ENCODE measurements at regions not wholly inside any gene's neighbourhood (a gene's known extent, or its start where the extent isn't known, plus 50 kb on each side); places are given as distances from the start of the nearest gene placed in this dataset.

GRCh38 chr16:50957056-50957455 is 194.0 kb downstream of the SALL1 start:
- DNase-seq (ENCODE audit: low spot score in 2 of 2), result no peak
- 92 to 93% methylated on average over 4 of the region's 4 CpGs for WGBS, 2 donors
- TF ChIP-seq EP300 (IDR thresholded peaks at IDR 0.05) (no peak), POLR2A (IDR thresholded peaks at IDR 0.05) (no peak), CTCF (IDR thresholded peaks at IDR 0.05) (no peak)
- Histone ChIP-seq H3K27me3 (no peaks in the 10 kb centered on the region), H3K9me3 (no peaks in the 10 kb centered on the region), H3K27ac (no peak overlapping the region), H3K36me3 (no peaks in the 10 kb centered on the region), H3K4me1 (no peaks in the 10 kb centered on the region), H3K4me3 (no peak overlapping the region)

DNA sequence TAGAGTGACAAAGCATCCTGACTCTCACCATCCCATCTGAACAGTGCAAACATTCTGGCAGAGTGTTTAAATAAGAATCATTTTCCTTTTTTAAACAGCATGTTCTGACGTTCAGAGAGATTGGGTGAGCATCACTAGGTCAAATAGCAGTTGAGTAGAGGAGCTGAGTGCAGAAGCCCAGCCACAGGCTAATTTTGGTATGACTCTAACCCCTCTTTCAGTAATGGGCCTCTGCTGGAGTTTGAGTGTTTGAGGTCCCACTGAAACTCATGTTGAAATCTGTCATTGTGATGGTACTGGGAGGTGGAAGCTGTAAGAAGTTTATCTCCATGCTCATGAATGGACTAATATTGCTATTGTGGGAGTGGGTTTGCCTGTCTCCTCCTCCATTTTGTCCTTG is 194.4 kb downstream of the SALL1 start:
- Histone ChIP-seq H3K27ac (no peak overlapping the region), H3K9me3 (no peaks in the 10 kb centered on the region), H3K36me3 (no peaks in the 10 kb centered on the region), H3K4me3 (no peak overlapping the region), H3K4me1 (no peaks in the 10 kb centered on the region), H3K27me3 (no peaks in the 10 kb centered on the region)
- no peak for DNase-seq (ENCODE audit: low spot score in 2 of 2)
- TF ChIP-seq CTCF (IDR thresholded peaks at IDR 0.05) (no peak), EP300 (IDR thresholded peaks at IDR 0.05) (no peak), POLR2A (IDR thresholded peaks at IDR 0.05) (no peak)
- WGBS, 2 donors, result 20 to 29% methylated on average over 1 of the region's 1 CpG

GRCh38 chr16:50955311-50955710 is 195.8 kb downstream of the SALL1 start:
- H3K27ac ChIP-seq, result no peak overlapping the region
- H3K4me3 ChIP-seq, result no peak overlapping the region
- WGBS, 2 donors, result 55 to 72% methylated on average over 2 of the region's 2 CpGs
- no peaks in the 10 kb centered on the region for H3K36me3 ChIP-seq
- DNase-seq (ENCODE audit: low spot score in 2 of 2), result no peak
- no peaks in the 10 kb centered on the region for H3K4me1 ChIP-seq
- no peaks in the 10 kb centered on the region for H3K9me3 ChIP-seq
- TF ChIP-seq CTCF (IDR thresholded peaks at IDR 0.05), result no peak
- no peak for TF ChIP-seq POLR2A (IDR thresholded peaks at IDR 0.05)
- TF ChIP-seq EP300 (IDR thresholded peaks at IDR 0.05), result no peak
- H3K27me3 ChIP-seq, result no peaks in the 10 kb centered on the region

DNA sequence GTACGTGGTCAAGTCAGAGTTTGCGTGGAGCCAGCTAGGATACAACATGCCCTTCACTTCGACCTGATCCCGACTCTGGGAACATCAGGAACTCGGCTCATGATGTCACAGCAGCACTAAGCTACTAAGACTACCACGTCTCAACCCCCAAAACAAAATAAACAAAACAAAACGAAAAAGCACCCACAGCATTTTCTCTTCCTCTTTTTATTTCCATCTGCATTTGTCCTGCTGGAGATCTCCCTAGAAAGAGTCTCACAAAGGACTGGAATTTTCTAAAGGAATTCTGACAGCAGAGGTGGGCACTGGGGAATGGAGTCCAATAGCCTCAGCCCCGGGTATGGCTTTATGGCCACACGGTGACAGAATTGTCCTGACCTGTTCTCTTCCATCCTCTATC is 196.6 kb downstream of the SALL1 start:
- Histone ChIP-seq H3K4me1 (no peaks in the 10 kb centered on the region), H3K4me3 (no peak overlapping the region), H3K27me3 (no peaks in the 10 kb centered on the region), H3K9me3 (no peaks in the 10 kb centered on the region), H3K36me3 (no peaks in the 10 kb centered on the region), H3K27ac (no peak overlapping the region)
- 67 to 68% methylated on average over 9 of the region's 9 CpGs for WGBS, 2 donors
- TF ChIP-seq POLR2A (IDR thresholded peaks at IDR 0.05) (no peak), CTCF (IDR thresholded peaks at IDR 0.05) (no peak), EP300 (IDR thresholded peaks at IDR 0.05) (no peak)
- DNase-seq (ENCODE audit: low spot score in 2 of 2), result no peak

- Histone ChIP-seq H3K27ac (no peak overlapping the region), H3K4me1 (no peaks in the 10 kb centered on the region), H3K4me3 (no peak overlapping the region), H3K9me3 (no peaks in the 10 kb centered on the region), H3K27me3 (no peaks in the 10 kb centered on the region), H3K36me3 (no peaks in the 10 kb centered on the region)
- TF ChIP-seq CTCF (IDR thresholded peaks at IDR 0.05) (no peak), EP300 (IDR thresholded peaks at IDR 0.05) (no peak), POLR2A (IDR thresholded peaks at IDR 0.05) (no peak)
- DNase-seq (ENCODE audit: low spot score in 2 of 2), result no peak
- 72 to 78% methylated on average over 2 of the region's 2 CpGs for WGBS, 2 donors
Measured at GRCh38 chr16:50953290-50953689, 197.8 kb downstream of the SALL1 start.

Measured in tibial nerve (tissue), 4 donors.